Calu3 (cell line): ENCODE measurements at regions not wholly inside any gene's neighbourhood (a gene's known extent, or its start where the extent isn't known, plus 50 kb on each side); places are given as distances from the start of the nearest gene placed in this dataset.

Experiments
- BruUV-seq: library from RNA; stranded (reverse); fragments of 400-500 nt; replicated peaks from 2 replicates; lab custom pipeline; 2021; lab: Mats Ljungman, UMichigan
- CTCF ChIA-PET: fragments of 300-600 bp; sonication (Branson Sonifier 250); formaldehyde crosslinking; loops from one replicate; lab custom pipeline; 2022; ENCODE audit warnings: antibody characterized with exemption; lab: Charles Lee
- DNase-seq: peaks from one replicate; pipeline ENCODE4 v3.0.0; 2022
- H3K27ac Mint-ChIP-seq: one replicate; pipeline ENCODE4 v1.8.0; 2022; ENCODE audit warnings: mixed read lengths; ENCODE audit not compliant: unreplicated experiment
- H3K27me3 Mint-ChIP-seq: one replicate; pipeline ENCODE4 v1.8.0; 2022; ENCODE audit warnings: mixed read lengths; ENCODE audit not compliant: unreplicated experiment
- H3K36me3 Mint-ChIP-seq: one replicate; pipeline ENCODE4 v1.8.0; 2022; ENCODE audit warnings: mild to moderate bottlenecking, moderate library complexity, mixed read lengths; ENCODE audit not compliant: insufficient read depth, unreplicated experiment
- H3K4me1 Mint-ChIP-seq: one replicate; pipeline ENCODE4 v1.8.0; 2022; ENCODE audit warnings: mild to moderate bottlenecking, low read depth, mixed read lengths; ENCODE audit not compliant: unreplicated experiment
- H3K4me3 Mint-ChIP-seq: one replicate; pipeline ENCODE4 v1.8.0; 2022; ENCODE audit warnings: mild to moderate bottlenecking, low read depth, moderate library complexity, mixed read lengths; ENCODE audit not compliant: unreplicated experiment
- H3K9me3 Mint-ChIP-seq: one replicate; pipeline ENCODE4 v1.8.0; 2022; ENCODE audit warnings: low read depth, mixed read lengths; ENCODE audit not compliant: unreplicated experiment
- CTCF ChIP-seq: fragments of 200-600 bp; IDR thresholded peaks from one replicate; pipeline ENCODE4 v1.8.0; 2022; ENCODE audit warnings: antibody characterized with exemption; ENCODE audit not compliant: unreplicated experiment
- intact Hi-C: fragments of 100-400 bp; cut with micrococcal nuclease; formaldehyde crosslinking; loops from one replicate; pipeline ENCODE4 v1.10.0; 2022; ENCODE audit not compliant: unreplicated experiment

DNA sequence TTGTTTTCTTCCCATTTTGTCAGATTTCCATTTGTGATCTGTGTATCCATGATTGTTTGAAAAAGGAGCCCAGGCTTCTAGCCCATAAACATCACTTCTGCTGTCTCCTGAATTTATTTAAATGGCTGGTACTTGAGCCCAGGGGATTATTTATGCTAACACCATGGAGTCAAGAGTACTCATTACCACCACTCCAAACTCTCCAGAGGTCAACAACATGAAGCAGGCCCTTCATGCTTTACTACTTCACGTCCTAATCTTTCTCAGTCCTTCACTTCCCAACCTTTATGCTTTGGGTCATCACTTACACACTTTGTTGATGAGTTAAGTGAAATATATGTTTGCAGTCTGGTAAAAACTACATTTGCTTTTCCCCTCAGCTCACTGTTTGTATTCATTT, 247.8 kb downstream of the BMP2 start:
- DNase-seq, result no peak
- no TSS peak for BruUV-seq
- no peaks in the 10 kb centered on the region for H3K36me3 Mint-ChIP-seq
- no peaks in the 10 kb centered on the region for H3K27me3 Mint-ChIP-seq
- no peak overlapping the region for H3K27ac Mint-ChIP-seq
- CTCF ChIA-PET, result no interaction called here
- no peaks in the 10 kb centered on the region for H3K4me1 Mint-ChIP-seq
- H3K4me3 Mint-ChIP-seq, result no peak overlapping the region
- no peak for TF ChIP-seq CTCF
- H3K9me3 Mint-ChIP-seq, result no peaks in the 10 kb centered on the region
- intact Hi-C loops, result no loop called here

DNA sequence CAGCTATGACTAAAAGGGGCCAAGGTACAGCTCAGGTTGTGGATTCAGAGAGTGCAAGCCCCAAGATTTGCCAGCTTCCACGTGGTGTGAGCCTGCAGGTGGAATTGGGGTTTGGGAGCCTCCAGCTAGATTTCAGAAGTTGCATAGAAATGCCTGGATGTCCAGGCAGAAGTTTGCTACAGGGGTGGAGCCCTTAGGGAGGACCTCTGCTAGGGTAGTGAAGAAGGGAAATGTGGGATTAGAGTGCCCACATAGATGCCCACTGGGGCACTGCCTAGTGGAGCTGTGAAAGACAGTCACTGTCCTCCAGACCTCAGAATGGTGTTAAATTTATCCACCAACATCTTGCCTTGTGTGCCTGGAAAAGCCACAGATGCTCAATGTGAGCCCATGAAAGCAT, 255.1 kb downstream of the BMP2 start:
- H3K27ac Mint-ChIP-seq, result no peak overlapping the region
- no peaks in the 10 kb centered on the region for H3K36me3 Mint-ChIP-seq
- no peaks in the 10 kb centered on the region for H3K4me1 Mint-ChIP-seq
- TF ChIP-seq CTCF, result no peak
- intact Hi-C loops, result no loop called here
- DNase-seq, result no peak
- no TSS peak for BruUV-seq
- H3K27me3 Mint-ChIP-seq, result no peaks in the 10 kb centered on the region
- peaks cover 5% of the 10 kb centered on the region for H3K9me3 Mint-ChIP-seq
- CTCF ChIA-PET, result interaction anchor here (0.6 kb wide), 1 partner anchor 10 kb away, joined by 4 read pairs; no protein-coding TSS in a partner anchor
- H3K4me3 Mint-ChIP-seq, result no peak overlapping the region

DNA sequence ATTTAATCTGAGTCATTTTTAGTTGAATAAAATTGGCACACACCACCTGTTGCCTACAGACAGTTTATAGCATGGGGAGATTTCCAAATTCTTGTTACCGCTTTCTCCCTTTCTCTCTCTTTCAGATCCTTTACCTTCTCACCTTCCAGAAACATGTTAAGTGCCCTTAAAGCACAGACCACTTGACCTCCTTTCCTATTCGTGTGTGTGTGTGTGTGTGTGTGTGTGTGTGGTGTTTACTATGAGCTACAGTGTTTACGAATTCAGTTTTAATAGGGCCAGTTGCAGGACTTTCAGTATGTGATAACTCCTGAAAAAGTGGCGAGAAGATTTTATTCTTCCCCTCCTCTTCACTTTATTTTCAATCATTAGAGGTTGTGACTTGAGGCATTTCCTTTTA, 258.1 kb downstream of the BMP2 start:
- intact Hi-C loops, result no loop called here
- H3K4me3 Mint-ChIP-seq, result no peak overlapping the region
- H3K27me3 Mint-ChIP-seq, result no peaks in the 10 kb centered on the region
- H3K9me3 Mint-ChIP-seq, result peaks cover 5% of the 10 kb centered on the region
- no peak for TF ChIP-seq CTCF
- no peaks in the 10 kb centered on the region for H3K4me1 Mint-ChIP-seq
- no peak overlapping the region for H3K27ac Mint-ChIP-seq
- BruUV-seq, result no TSS peak
- no peaks in the 10 kb centered on the region for H3K36me3 Mint-ChIP-seq
- no peak for DNase-seq
- CTCF ChIA-PET, result no interaction called here

DNA sequence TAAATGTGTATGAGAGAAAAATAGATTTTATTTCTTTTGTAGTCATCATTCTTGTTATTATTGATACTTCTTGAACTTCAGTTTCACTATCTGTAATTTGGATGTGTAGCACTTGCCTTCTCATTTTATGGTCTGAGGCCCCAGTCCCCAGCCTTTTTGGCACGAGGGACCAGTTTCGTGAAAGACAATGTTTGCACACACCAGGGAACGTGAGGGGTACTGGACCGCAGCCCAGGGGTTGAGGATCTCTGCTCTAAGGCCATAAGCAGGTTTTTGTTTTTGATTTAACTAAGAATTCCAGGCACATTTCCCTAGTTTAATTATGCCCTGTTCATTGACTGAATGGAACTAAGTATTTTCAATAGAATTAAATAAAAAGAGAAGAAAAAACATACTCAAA, 261.5 kb downstream of the BMP2 start:
- intact Hi-C loops, result no loop called here
- H3K36me3 Mint-ChIP-seq, result no peaks in the 10 kb centered on the region
- BruUV-seq, result no TSS peak
- DNase-seq, result no peak
- H3K27ac Mint-ChIP-seq, result no peak overlapping the region
- no peaks in the 10 kb centered on the region for H3K4me1 Mint-ChIP-seq
- no peaks in the 10 kb centered on the region for H3K9me3 Mint-ChIP-seq
- no peak overlapping the region for H3K4me3 Mint-ChIP-seq
- no peaks in the 10 kb centered on the region for H3K27me3 Mint-ChIP-seq
- CTCF ChIA-PET, result no interaction called here
- TF ChIP-seq CTCF, result no peak
